ENCODE measurements at regions not wholly inside any gene's neighbourhood (a gene's known extent, or its start where the extent isn't known, plus 50 kb on each side); places are given as distances from the start of the nearest gene placed in this dataset.

GRCh38 chr12:61706783-61707182 lies 553.4 kb upstream of the USP15 start:
- TF ChIP-seq EP300 (IDR thresholded peaks at IDR 0.05), result no peak
- no peak for TF ChIP-seq POLR2A (IDR thresholded peaks at IDR 0.05)
